Activated T-cell treated with anti-CD3 and anti-CD28 coated beads, Interleukin-2, amount 50 U/mL, for 72 hours (primary cell): ENCODE measurements at regions not wholly inside any gene's neighbourhood (a gene's known extent, or its start where the extent isn't known, plus 50 kb on each side); places are given as distances from the start of the nearest gene placed in this dataset.

ENCODE experiments used
- ATAC-seq, 2 donors: fragments of 150-1000 bp; cut with Tn5 transposase; replicated peaks in 1 of 2; 2 replicates each; pipeline ENCODE4 v1.10.0; 2021; ENCODE audit warnings: moderate library complexity in 2 of 2, mild to moderate bottlenecking in 1 of 2
- DNase-seq, 2 donors: peaks; one replicate each; pipeline ENCODE4 v3.0.0; 2021 to 2022; ENCODE audit warnings: mixed read lengths in 1 of 2
- H3K27ac Mint-ChIP-seq: one replicate; pipeline ENCODE4 v1.8.0; 2022; ENCODE audit warnings: mild to moderate bottlenecking, moderate library complexity, mixed read lengths
- H3K27me3 Mint-ChIP-seq: one replicate; pipeline ENCODE4 v1.8.0; 2022; ENCODE audit warnings: low read depth, mixed read lengths
- H3K36me3 Mint-ChIP-seq, 2 donors: one replicate each; pipeline ENCODE4 v1.8.0; 2022; ENCODE audit warnings: mixed read lengths in 2 of 2, mild to moderate bottlenecking in 1 of 2; ENCODE audit not compliant: insufficient read depth in 2 of 2
- H3K4me1 Mint-ChIP-seq: one replicate; pipeline ENCODE4 v1.8.0; 2022; ENCODE audit warnings: low read depth, mixed read lengths
- H3K4me3 Mint-ChIP-seq, 2 donors: one replicate each; pipeline ENCODE4 v1.8.0; 2022; ENCODE audit warnings: mild to moderate bottlenecking in 2 of 2, mixed read lengths in 2 of 2, moderate library complexity in 2 of 2
- H3K9me3 Mint-ChIP-seq, 2 donors: one replicate each; pipeline ENCODE4 v1.8.0; 2022; ENCODE audit warnings: mixed read lengths in 2 of 2

- Mint-ChIP-seq H3K36me3 (no peaks in the 10 kb centered on the region), H3K4me1 (no peaks in the 10 kb centered on the region), H3K4me3 (no peak overlapping the region), H3K27me3 (peaks cover 6% of the 10 kb centered on the region), H3K9me3 (peaks cover 2 to 3% of the 10 kb centered on the region in 2 donors), H3K27ac (no peak overlapping the region)
- ATAC-seq (no peak), DNase-seq (no peak)
Measured at GRCh38 chr20:52578559-52578958, 387.0 kb upstream of the ZFP64 start.

- H3K27me3 Mint-ChIP-seq = peaks cover 6% of the 10 kb centered on the region
- H3K9me3 Mint-ChIP-seq = peaks cover 2 to 3% of the 10 kb centered on the region in 2 donors
- H3K4me3 Mint-ChIP-seq = no peak overlapping the region
- no peaks in the 10 kb centered on the region for H3K4me1 Mint-ChIP-seq
- DNase-seq (no peak), ATAC-seq (no peak)
- no peaks in the 10 kb centered on the region for H3K36me3 Mint-ChIP-seq
- no peak overlapping the region for H3K27ac Mint-ChIP-seq
Measured at GRCh38 chr20:52577696-52578095, 386.1 kb upstream of the ZFP64 start.

- ATAC-seq = no peak
- Mint-ChIP-seq H3K27me3 (peaks cover 9% of the 10 kb centered on the region), H3K9me3 (peaks cover 2 to 4% of the 10 kb centered on the region in 2 donors), H3K27ac (no peak overlapping the region), H3K4me1 (no peaks in the 10 kb centered on the region), H3K36me3 (peaks cover 1 to 2% of the 10 kb centered on the region in 2 donors), H3K4me3 (no peak overlapping the region)
- no peak for DNase-seq
Measured at GRCh38 chr20:52572687-52573086, 381.1 kb upstream of the ZFP64 start.

- Mint-ChIP-seq H3K27me3 (peaks cover 9% of the 10 kb centered on the region), H3K27ac (no peak overlapping the region), H3K9me3 (peaks cover 2 to 4% of the 10 kb centered on the region in 2 donors), H3K4me1 (no peaks in the 10 kb centered on the region), H3K4me3 (no peak overlapping the region), H3K36me3 (peaks cover 1 to 2% of the 10 kb centered on the region in 2 donors)
- no peak for ATAC-seq
- no peak for DNase-seq
Measured at GRCh38 chr20:52569201-52569600, 377.6 kb upstream of the ZFP64 start.

GRCh38 chr20:52565614-52566013 is 374.0 kb upstream of the ZFP64 start:
- Mint-ChIP-seq H3K9me3 (peaks cover 0 to 2% of the 10 kb centered on the region in 2 donors), H3K4me1 (no peaks in the 10 kb centered on the region), H3K27me3 (peaks cover 9% of the 10 kb centered on the region), H3K4me3 (no peak overlapping the region), H3K36me3 (peaks cover 1 to 2% of the 10 kb centered on the region in 2 donors), H3K27ac (no peak overlapping the region)
- DNase-seq = no peak
- ATAC-seq = no peak

GRCh38 chr20:52564594-52564993 is 373.0 kb upstream of the ZFP64 start:
- peaks cover 5 to 7% of the 10 kb centered on the region in 2 donors for H3K36me3 Mint-ChIP-seq
- H3K4me1 Mint-ChIP-seq = no peaks in the 10 kb centered on the region
- H3K9me3 Mint-ChIP-seq = peaks cover 5 to 7% of the 10 kb centered on the region in 2 donors
- ATAC-seq (no peak), DNase-seq (no peak)
- H3K27me3 Mint-ChIP-seq = peaks cover 8% of the 10 kb centered on the region
- no peak overlapping the region for H3K27ac Mint-ChIP-seq
- no peak overlapping the region for H3K4me3 Mint-ChIP-seq

- H3K4me1 Mint-ChIP-seq = no peaks in the 10 kb centered on the region
- no peak overlapping the region for H3K4me3 Mint-ChIP-seq
- no peak overlapping the region for H3K27ac Mint-ChIP-seq
- peaks cover 4 to 5% of the 10 kb centered on the region in 2 donors for H3K9me3 Mint-ChIP-seq
- H3K36me3 Mint-ChIP-seq = peaks cover 0 to 2% of the 10 kb centered on the region in 2 donors
- H3K27me3 Mint-ChIP-seq = no peaks in the 10 kb centered on the region
- DNase-seq = no peak
- ATAC-seq = no peak
Measured at GRCh38 chr20:52552181-52552872, 360.7 kb upstream of the ZFP64 start.

GRCh38 chr20:52542131-52542530 is 350.6 kb upstream of the ZFP64 start:
- H3K4me3 Mint-ChIP-seq = no peak overlapping the region
- no peak overlapping the region for H3K27ac Mint-ChIP-seq
- DNase-seq (no peak), ATAC-seq (no peak)
- no peaks in the 10 kb centered on the region for H3K27me3 Mint-ChIP-seq
- no peaks in the 10 kb centered on the region for H3K4me1 Mint-ChIP-seq
- peaks cover 2 to 11% of the 10 kb centered on the region in 2 donors for H3K9me3 Mint-ChIP-seq
- H3K36me3 Mint-ChIP-seq = peaks cover 0 to 3% of the 10 kb centered on the region in 2 donors

- peaks cover 0 to 6% of the 10 kb centered on the region in 2 donors for H3K9me3 Mint-ChIP-seq
- no peaks in the 10 kb centered on the region for H3K27me3 Mint-ChIP-seq
- H3K4me3 Mint-ChIP-seq = no peak overlapping the region
- peaks cover 0 to 3% of the 10 kb centered on the region in 2 donors for H3K36me3 Mint-ChIP-seq
- H3K27ac Mint-ChIP-seq = no peak overlapping the region
- no peaks in the 10 kb centered on the region for H3K4me1 Mint-ChIP-seq
- ATAC-seq (no peak), DNase-seq (no peak)
Measured at GRCh38 chr20:52540509-52540908, 348.9 kb upstream of the ZFP64 start.

- ATAC-seq (no peak), DNase-seq (no peak)
- Mint-ChIP-seq H3K36me3 (peaks cover 0 to 3% of the 10 kb centered on the region in 2 donors), H3K4me3 (no peak overlapping the region), H3K4me1 (no peaks in the 10 kb centered on the region), H3K9me3 (peaks cover 0 to 3% of the 10 kb centered on the region in 2 donors), H3K27ac (no peak overlapping the region), H3K27me3 (no peaks in the 10 kb centered on the region)
Measured at GRCh38 chr20:52539891-52540290, 348.3 kb upstream of the ZFP64 start.

GRCh38 chr20:52536841-52537400 is 345.3 kb upstream of the ZFP64 start:
- no peaks in the 10 kb centered on the region for H3K4me1 Mint-ChIP-seq
- H3K27me3 Mint-ChIP-seq = no peaks in the 10 kb centered on the region
- H3K4me3 Mint-ChIP-seq = no peak overlapping the region
- H3K9me3 Mint-ChIP-seq = no peaks in the 10 kb centered on the region
- H3K36me3 Mint-ChIP-seq = no peaks in the 10 kb centered on the region
- no peak overlapping the region for H3K27ac Mint-ChIP-seq
- ATAC-seq = no peak
- DNase-seq = no peak

GRCh38 chr20:52536040-52536439 is 344.5 kb upstream of the ZFP64 start:
- Mint-ChIP-seq H3K9me3 (no peaks in the 10 kb centered on the region), H3K27ac (no peak overlapping the region), H3K36me3 (no peaks in the 10 kb centered on the region), H3K4me3 (no peak overlapping the region), H3K4me1 (no peaks in the 10 kb centered on the region), H3K27me3 (no peaks in the 10 kb centered on the region)
- no peak for DNase-seq
- no peak for ATAC-seq

- no peaks in the 10 kb centered on the region for H3K36me3 Mint-ChIP-seq
- H3K4me3 Mint-ChIP-seq = no peak overlapping the region
- ATAC-seq = no peak
- no peaks in the 10 kb centered on the region for H3K4me1 Mint-ChIP-seq
- no peak for DNase-seq
- H3K9me3 Mint-ChIP-seq = no peaks in the 10 kb centered on the region
- H3K27ac Mint-ChIP-seq = no peak overlapping the region
- no peaks in the 10 kb centered on the region for H3K27me3 Mint-ChIP-seq
Measured at GRCh38 chr20:52534616-52535015, 343.0 kb upstream of the ZFP64 start.

- Mint-ChIP-seq H3K4me1 (no peaks in the 10 kb centered on the region), H3K36me3 (no peaks in the 10 kb centered on the region), H3K4me3 (no peak overlapping the region), H3K27ac (no peak overlapping the region), H3K9me3 (no peaks in the 10 kb centered on the region), H3K27me3 (no peaks in the 10 kb centered on the region)
- no peak for ATAC-seq
- no peak for DNase-seq
Measured at GRCh38 chr20:52533401-52533800, 341.8 kb upstream of the ZFP64 start.
